Lung (tissue), 11 donors: ENCODE measurements at regions not wholly inside any gene's neighbourhood (a gene's known extent, or its start where the extent isn't known, plus 50 kb on each side); places are given as distances from the start of the nearest gene placed in this dataset.

ENCODE experiments used
- ATAC-seq: fragments of 200-7000 bp; cut with Tn5 transposase; one replicate; pipeline ENCODE4 v1.9.1; 2020; ENCODE audit warnings: moderate number of reproducible peaks; ENCODE audit not compliant: insufficient read depth, low FRiP score
- DNase-seq, 3 donors: peaks; one replicate each; pipeline ENCODE4 v3.0.0-alpha.2; 2013 to 2017
- H3K27ac ChIP-seq, 2 donors: one replicate each; pipeline ENCODE4 v1.5.1; 2013; ENCODE audit warnings: mild to moderate bottlenecking in 2 of 2, moderate library complexity in 2 of 2, control low read depth in 1 of 2, inconsistent platforms in 1 of 2, low read depth in 1 of 2, low read length in 1 of 2
- H3K27me3 ChIP-seq, 3 donors: one replicate each; pipeline ENCODE4 v1.5.1; 2013; ENCODE audit warnings: low read length in 2 of 3; ENCODE audit not compliant: control insufficient read depth in 3 of 3, insufficient read depth in 3 of 3
- H3K36me3 ChIP-seq, 4 donors: one replicate each; pipeline ENCODE4 v1.5.1; 2013; ENCODE audit warnings: low read length in 4 of 4, mild to moderate bottlenecking in 1 of 4, moderate library complexity in 1 of 4; ENCODE audit not compliant: control insufficient read depth in 4 of 4, insufficient read depth in 4 of 4
- H3K4me1 ChIP-seq, 5 donors: one replicate each; pipeline ENCODE4 v1.5.1; 2013; ENCODE audit warnings: low read length in 5 of 5, mild to moderate bottlenecking in 2 of 5, moderate library complexity in 1 of 5; ENCODE audit not compliant: control insufficient read depth in 5 of 5, insufficient read depth in 5 of 5
- H3K4me3 ChIP-seq: one replicate; pipeline ENCODE4 v1.5.1; 2013; ENCODE audit warnings: mild to moderate bottlenecking, control low read depth, moderate library complexity
- H3K9ac ChIP-seq, 2 donors: one replicate each; pipeline ENCODE4 v1.5.1; 2013; ENCODE audit warnings: low read length in 2 of 2, control low read depth in 1 of 2; ENCODE audit not compliant: insufficient read depth in 1 of 2
- H3K9me3 ChIP-seq, 4 donors: one replicate each; pipeline ENCODE4 v1.5.1; 2013; ENCODE audit warnings: low read length in 3 of 4, mild to moderate bottlenecking in 1 of 4, moderate library complexity in 1 of 4; ENCODE audit not compliant: control insufficient read depth in 4 of 4, insufficient read depth in 3 of 4
- CTCF ChIP-seq: IDR thresholded peaks from 2 replicates; pipeline ENCODE4 v1.5.1; 2012; ENCODE audit warnings: mild to moderate bottlenecking; ENCODE audit errors: control extremely low read depth, extremely low read depth
- WGBS, 2 donors: extraction: QIAGEN DNeasy Blood & Tissue Kit; methylation state at CpG; one replicate each; pipeline ENCODE4 v1.1.7; 2013; 5-methylcytosine and 5-hydroxymethylcytosine counted together
- donor health status: control.
- donor health status: control.
- donor health status: Bipolar disorder and iron deficiency.
- donor health status: healthy.
- donor health status: DM: yes; HTN: yes; CAD: no.

- WGBS, 2 donors, result 92 to 95% methylated on average over 4 of the region's 4 CpGs
- no peaks in the 10 kb centered on the region for H3K36me3 ChIP-seq
- H3K4me3 ChIP-seq, result no peak overlapping the region
- H3K4me1 ChIP-seq, result no peaks in the 10 kb centered on the region
- DNase-seq (no peak), ATAC-seq (no peak)
- H3K27ac ChIP-seq, result no peak overlapping the region
- TF ChIP-seq CTCF, result no peak
- H3K9me3 ChIP-seq, result peaks cover 0 to 2% (median 0%) of the 10 kb centered on the region in 4 donors
- no peaks in the 10 kb centered on the region for H3K27me3 ChIP-seq
- H3K9ac ChIP-seq, result no peak overlapping the region
These were observed 850.2 kb upstream of the CELF4 start for GRCh38 chr18:38415811-38416210.

GRCh38 chr18:38413193-38413592, 847.6 kb upstream of the CELF4 start:
- peak in 2 of 3 donors; percentile 27 to 63 for DNase-seq
- Histone ChIP-seq H3K27me3 (no peaks in the 10 kb centered on the region), H3K9me3 (peaks cover 0 to 2% (median under 1%) of the 10 kb centered on the region in 4 donors), H3K27ac (no peak overlapping the region), H3K36me3 (no peaks in the 10 kb centered on the region), H3K4me3 (no peak overlapping the region), H3K9ac (no peak overlapping the region), H3K4me1 (no peaks in the 10 kb centered on the region)
- no peak for TF ChIP-seq CTCF
- no peak for ATAC-seq
- WGBS, 2 donors, result 63 to 86% methylated on average over 2 of the region's 2 CpGs

- Histone ChIP-seq H3K9ac (no peak overlapping the region), H3K36me3 (no peaks in the 10 kb centered on the region), H3K4me3 (no peak overlapping the region), H3K4me1 (no peaks in the 10 kb centered on the region), H3K27ac (no peak overlapping the region), H3K9me3 (peaks cover 0 to 2% (median under 1%) of the 10 kb centered on the region in 4 donors), H3K27me3 (no peaks in the 10 kb centered on the region)
- DNase-seq (no peak), ATAC-seq (no peak)
- TF ChIP-seq CTCF, result no peak
- 43 to 68% methylated on average over 4 of the region's 4 CpGs for WGBS, 2 donors
These were observed 841.0 kb upstream of the CELF4 start for GRCh38 chr18:38406607-38407006.

- no peak for ATAC-seq
- Histone ChIP-seq H3K9me3 (no peaks in the 10 kb centered on the region), H3K9ac (no peak overlapping the region), H3K27me3 (no peaks in the 10 kb centered on the region), H3K36me3 (no peaks in the 10 kb centered on the region), H3K4me1 (no peaks in the 10 kb centered on the region), H3K4me3 (no peak overlapping the region), H3K27ac (no peak overlapping the region)
- WGBS, 2 donors, result 70 to 83% methylated on average over 3 of the region's 3 CpGs
- no peak for TF ChIP-seq CTCF
- no peak for DNase-seq
These were observed 836.9 kb upstream of the CELF4 start for GRCh38 chr18:38402509-38402908.
